ENCODE measurements at regions not wholly inside any gene's neighbourhood (a gene's known extent, or its start where the extent isn't known, plus 50 kb on each side); places are given as distances from the start of the nearest gene placed in this dataset.

DNA sequence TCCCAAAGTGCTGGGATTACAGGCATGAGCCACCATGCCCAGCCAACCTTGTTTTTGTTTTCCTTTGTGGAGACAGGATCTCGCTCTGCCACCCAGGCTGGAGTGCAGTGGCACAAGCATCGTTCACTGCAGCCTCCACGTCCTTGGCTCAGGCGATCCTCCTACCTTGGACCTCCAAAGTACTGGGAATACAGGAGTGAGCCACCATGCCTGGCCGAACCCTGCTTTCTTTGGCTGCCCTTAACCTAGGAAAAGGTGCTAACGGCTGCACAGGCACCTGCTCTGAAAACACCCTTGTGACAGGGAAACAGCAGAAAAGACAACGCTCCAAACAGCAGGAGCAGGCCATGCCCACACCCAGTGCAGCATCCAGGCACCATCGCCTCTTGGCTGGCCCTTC is 71.9 kb downstream of the OAT start:
- in situ Hi-C loops (cut with MboI; ENCODE audit: low pct_unique_long_range_greater_than_20kb, low sequenced_read_pairs): no loop called here
- DNase-seq: no peak

DNA sequence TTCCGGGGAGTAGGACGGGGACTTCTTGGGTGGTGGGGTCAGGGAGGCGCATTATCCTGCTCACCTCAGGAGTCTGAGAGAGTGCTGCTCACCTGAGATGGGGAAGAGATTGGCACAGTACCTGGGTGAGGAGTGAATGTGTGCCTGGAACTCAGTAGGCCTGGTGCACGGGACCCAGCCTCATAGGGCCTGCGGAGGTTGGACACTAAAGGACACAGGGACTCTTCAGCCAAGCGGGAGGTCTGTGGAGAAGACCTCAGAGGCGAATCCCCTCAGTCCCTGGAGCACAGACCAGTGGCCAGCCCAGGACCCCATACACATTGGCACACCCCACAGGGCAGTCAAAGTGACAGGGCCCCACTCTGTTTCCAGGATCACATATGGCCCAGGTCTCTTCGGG is 73.2 kb downstream of the OAT start:
- no peak for DNase-seq

DNA sequence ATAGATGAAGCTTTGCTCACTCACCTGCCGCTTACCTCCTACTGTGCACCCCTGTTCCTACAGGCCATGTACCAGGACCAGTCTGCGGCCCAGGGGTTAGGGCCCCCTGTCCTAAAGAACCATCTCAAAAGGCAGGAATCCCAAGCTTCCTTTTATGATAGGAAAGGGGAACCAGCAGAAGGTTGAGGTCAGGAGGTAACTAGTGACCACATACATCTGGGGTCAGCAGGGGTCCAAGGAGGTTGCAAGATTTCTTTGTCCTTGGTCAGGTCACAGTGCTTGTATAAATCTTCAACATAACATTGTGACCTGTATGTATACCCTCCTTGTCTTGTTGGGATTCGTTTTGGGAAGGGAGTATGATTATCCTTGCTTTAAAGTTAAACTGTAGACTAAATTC is 73.8 kb downstream of the OAT start:
- in situ Hi-C loops (cut with MboI; ENCODE audit: low pct_unique_long_range_greater_than_20kb, low sequenced_read_pairs): no loop called here
- no peak for DNase-seq

More for the DNA sequence above, 73.2 kb downstream of the OAT start:
- in situ Hi-C loops (cut with MboI; ENCODE audit: low pct_unique_long_range_greater_than_20kb, low sequenced_read_pairs): no loop called here

DNA sequence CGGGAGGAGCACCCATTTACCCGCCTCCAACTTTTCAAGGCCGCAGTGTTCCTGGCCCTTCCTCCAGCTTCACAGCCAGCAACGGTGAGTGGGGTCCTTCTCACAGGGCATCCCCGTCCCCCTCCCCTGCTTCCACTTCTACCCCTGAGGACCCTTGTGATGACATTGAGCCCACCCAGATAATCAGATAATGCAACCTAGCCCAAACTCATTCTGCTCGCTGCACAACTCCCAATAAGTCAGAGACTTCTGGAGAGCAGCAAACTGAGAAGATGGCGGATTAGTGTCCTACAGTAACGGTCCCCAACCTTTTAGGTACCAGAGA is 74.5 kb downstream of the OAT start:
- DNase-seq: no peak
- in situ Hi-C loops (cut with MboI; ENCODE audit: low pct_unique_long_range_greater_than_20kb, low sequenced_read_pairs): no loop called here

DNA sequence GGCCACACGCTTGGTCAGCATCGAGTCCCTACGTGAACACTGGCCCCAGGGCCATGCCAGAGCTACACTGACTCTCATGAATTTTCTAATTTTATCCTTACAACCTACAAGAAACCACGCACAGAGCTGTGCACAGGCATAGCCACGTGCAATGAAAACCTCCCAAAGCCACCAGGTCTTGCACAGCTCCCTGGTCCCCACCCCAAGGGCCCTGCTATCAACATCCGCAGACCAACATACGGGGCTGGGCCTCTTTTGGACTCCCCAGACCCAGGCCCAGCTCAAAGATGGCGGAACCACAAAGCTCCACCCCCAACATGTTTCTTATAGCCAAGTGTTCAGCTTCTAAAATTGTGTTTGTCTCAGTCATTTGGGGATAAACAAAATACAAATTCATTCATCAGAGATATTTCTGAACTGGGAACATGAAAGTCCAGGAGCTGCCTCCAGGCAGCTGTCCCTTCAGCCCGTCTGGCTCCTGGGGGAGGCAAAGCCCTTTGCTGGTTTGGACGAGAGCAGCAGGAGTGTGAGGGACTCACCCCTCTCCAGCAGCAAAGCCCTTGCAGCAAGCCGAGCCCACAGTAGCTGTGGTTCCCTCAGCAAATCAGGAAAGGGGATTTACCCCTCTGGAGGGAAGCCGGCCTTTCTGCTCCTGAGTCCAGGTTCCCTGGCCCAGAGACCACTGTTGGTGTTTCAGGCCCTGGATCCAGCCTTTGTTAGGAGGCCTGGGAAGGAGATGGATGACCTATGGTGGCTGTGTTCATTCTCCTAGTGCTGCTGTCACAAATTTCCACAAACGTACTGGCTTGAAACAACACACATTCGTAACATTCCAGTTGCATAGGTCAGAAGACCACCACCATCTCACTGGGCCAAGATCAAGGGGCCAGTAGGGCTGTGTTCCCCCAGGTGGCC is 75.1 kb downstream of the OAT start:
- in situ Hi-C loops (cut with MboI; ENCODE audit: low pct_unique_long_range_greater_than_20kb, low sequenced_read_pairs): no loop called here
- no peak for DNase-seq

DNA sequence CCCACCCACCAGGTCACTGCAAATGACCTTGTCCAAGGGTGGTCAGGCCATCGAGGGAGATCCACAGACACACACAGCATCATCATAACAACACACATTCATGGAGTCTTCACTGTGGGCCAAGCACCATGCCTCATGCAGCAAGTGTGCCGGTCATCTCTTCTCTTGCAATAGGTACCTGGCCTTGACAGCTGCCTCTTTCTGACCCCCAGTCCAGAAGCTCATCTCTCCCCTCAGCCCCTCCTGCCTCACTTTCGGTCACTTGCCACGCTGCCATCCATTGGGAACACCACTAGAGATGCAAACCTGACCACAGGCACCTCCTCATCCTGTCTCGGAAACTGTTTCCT is 75.9 kb downstream of the OAT start:
- in situ Hi-C loops (cut with MboI; ENCODE audit: low pct_unique_long_range_greater_than_20kb, low sequenced_read_pairs): no loop called here
- no peak for DNase-seq

DNA sequence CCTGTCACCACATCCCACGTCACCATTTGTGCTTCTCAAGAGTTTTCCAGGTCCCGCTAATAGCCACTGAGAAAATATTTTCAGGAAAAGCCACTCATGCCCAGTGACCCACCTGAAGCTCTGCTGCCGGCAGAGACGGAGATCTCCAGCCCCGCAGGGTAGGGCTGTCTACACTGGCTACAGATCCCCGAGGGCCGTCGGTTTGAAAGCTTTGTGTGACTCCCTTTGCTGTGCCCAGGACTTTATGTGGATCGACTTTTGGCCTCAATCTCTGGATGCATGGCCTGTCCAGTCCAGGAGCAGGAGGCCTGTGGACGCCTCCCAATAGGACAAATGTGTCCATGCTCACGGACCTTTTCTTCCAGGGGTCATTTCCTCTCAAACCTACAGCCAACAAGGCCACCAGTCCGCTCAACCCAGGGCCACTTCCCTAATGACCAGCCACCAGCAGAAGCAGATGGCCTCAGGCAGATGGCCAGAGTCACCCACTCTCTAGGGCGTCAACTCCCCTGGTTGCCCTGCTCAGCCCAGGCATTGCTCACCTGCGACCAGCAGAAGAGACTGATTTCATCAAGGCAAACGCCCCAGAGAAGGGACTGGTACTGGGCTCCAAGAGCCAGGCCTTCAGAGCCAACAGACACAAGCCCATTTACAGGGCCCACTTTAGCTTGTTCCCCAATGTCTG is 76.4 kb downstream of the OAT start:
- in situ Hi-C loops (cut with MboI; ENCODE audit: low pct_unique_long_range_greater_than_20kb, low sequenced_read_pairs): no loop called here
- no peak for DNase-seq

DNA sequence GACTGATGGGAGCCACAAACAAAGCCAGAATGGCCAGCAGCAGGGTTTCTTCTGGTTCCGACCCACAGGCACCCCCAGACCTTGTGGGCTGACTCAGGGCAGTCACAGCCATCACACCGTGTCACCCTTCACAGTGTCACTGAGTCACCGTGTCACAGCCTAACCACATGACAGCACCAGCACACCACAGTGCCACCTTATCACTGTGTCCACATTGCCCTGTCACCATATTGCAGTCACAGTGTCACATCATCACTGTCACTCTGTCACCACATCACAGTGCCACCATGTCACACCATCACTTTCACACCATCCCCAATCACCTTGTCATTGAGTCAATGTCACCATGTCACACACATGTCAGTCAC is 77.0 kb downstream of the OAT start:
- in situ Hi-C loops (cut with MboI; ENCODE audit: low pct_unique_long_range_greater_than_20kb, low sequenced_read_pairs): no loop called here
- no peak for DNase-seq

DNA sequence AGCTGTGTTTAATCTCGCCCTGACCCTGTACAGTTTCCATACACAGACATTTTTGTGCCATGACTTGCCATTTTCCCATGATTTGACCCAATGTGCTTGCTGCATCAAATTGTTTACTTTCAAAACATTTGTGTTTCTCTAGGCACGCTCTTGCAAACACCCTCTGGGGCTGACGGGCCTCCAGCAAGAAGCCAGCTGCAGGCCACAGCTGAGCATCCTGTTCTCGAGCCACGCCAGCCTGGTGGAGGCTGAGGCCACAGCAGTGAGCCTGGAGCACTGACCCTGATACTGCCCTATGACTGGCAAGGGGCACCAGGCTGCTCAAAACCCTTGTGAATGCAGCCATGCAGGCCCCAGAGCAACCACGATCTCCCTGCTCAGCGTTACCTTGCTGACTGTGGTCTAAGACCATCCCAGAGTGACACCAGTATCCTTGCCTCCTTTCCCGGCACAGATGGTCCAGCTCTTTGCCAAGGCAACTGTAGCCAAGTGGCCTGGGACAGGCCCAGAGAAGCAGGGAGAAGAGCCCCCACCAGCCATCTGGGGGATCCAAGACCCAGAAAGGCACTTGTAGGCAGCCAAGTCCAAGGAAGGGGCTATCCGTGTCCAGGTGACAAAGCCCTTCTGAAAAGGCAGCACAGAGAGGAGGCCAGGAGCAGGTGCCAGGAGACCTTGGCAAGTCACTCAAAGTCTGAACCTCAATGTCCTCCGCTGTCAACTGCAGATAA is 78.5 kb downstream of the OAT start:
- in situ Hi-C loops (cut with MboI; ENCODE audit: low pct_unique_long_range_greater_than_20kb, low sequenced_read_pairs): no loop called here
- DNase-seq: no peak

DNA sequence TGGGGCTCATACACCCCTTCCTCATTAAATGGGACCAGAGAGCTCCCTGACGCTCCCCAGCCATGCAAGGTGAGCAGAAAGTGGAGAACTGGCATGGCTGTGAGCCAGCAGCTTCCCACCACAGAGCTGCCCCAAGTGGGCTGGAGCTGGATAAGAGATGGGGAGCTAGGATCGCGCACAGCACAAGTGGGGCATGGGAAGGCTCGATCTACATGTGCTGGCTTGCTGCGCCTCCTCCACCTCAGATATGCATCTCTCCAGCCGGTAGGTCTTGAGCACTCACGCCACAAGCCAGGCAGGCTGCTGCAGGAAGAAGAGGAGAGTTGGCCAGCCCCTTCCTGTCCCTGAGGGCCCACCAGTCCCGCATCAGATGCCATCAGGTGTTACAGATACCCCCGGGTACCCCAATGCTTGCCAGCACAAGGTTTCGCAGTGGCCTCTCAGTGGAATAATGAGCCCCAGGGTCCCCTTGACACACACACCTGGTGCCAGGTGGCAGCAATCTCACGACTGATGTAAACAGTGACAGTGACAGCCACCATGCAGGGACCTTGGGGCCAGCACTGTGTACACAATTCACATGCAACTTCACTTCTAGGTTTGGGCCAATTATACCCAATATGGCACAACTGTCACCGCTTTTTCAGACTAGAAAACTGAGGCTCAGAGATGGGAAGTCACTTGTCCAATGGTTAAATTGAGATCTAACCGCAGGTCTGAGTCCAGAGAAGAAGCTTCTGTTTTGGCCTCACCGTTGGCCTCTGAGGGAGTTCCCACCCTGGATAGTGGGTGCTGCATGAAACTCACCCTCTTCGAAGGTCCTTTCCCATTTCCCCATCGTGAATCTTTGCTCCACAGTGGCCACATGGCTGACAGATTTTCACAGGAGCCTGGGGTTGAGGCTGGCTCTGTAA is 79.3 kb downstream of the OAT start:
- in situ Hi-C loops (cut with MboI; ENCODE audit: low pct_unique_long_range_greater_than_20kb, low sequenced_read_pairs): no loop called here
- DNase-seq: no peak

DNA sequence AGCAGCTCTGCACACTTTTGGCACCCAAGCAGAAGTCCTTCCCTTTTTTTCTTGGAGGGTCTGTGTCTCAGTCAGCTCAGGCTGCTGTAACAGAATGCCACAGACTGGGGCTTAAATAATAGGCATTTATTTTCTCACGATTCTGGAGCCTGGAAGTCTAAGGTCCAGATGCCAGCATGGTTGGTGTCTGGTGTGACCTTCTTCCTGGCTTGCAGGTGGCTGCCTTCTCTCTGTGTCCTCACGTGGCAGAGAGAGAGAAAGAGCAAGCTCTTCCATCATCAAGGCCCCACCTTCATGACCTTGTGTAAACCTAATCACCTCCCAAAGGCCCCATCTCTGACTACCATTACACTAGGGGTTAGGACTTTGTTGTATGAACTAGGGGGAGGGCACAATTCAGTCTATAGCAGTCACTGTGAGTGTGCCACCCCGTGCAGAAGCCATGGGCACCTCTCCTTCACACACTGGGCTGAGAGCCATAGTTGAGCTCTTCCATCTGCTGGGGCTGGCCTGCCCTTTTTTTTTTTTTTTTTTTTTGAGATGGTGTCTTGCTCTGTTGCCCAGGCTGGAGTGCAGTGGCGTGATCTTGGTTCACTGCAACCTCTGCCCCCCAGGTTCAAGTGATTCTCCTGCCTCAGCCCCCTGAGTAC is 80.3 kb downstream of the OAT start:
- in situ Hi-C loops (cut with MboI; ENCODE audit: low pct_unique_long_range_greater_than_20kb, low sequenced_read_pairs): no loop called here
- no peak for DNase-seq

DNA sequence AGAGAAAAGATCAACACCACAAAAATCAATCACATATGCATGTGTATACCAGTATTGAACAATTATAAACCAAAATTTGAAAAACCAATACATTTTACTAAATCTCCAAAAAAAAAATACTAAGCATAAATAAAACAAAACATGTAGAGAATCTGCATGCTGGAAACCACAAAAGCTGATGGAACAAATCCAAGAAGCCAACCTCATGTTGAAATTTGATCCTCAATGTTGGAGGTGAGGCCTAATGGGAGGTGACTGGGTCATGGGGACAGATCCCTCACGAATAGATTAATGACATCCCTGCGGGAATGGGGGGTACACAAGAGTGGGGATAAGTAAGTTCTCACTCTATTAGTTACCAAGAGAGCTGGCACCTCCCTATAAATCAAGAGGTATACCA is 82.5 kb downstream of the OAT start:
- in situ Hi-C loops (cut with MboI; ENCODE audit: low pct_unique_long_range_greater_than_20kb, low sequenced_read_pairs): no loop called here
- DNase-seq: no peak

DNA sequence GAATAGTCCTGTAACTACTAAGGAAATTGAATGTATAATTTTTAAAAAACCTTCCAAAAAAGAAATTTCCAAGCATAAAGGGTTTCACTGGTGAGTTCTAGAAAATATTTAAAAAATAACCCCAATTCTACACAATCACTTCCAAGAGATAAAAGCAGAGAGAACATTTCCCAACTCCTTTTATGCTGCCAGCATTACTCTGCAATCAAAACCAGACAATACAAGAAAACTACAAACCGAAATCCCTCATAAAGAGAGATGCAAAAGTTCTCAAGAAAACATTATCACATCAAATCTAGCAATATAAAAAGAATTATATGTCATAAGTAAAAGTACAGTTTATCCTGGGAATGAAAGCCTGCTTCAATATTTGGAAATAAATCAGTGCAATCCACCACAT is 84.8 kb downstream of the OAT start:
- no peak for DNase-seq

DNA sequence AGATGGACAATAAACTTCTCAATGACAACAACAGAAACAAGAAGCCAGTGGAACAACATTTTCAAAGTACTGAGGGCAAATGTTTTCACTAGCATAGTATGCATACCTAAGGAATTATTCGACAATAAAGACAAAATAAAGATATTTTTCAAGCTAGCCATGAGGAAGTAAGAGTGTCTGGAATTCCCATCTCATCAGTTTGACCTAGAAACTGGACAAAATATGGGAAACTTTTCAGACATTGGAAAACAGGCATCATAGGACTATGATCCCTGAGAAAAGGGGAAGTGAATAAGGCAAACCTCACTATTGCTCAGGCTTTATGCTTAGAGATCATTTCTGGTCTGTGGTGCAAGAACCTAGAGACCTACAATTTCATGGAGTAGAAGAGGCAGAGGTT is 86.3 kb downstream of the OAT start:
- in situ Hi-C loops (cut with MboI; ENCODE audit: low pct_unique_long_range_greater_than_20kb, low sequenced_read_pairs): no loop called here
- DNase-seq: no peak

More for the DNA sequence above, 84.8 kb downstream of the OAT start:
- in situ Hi-C loops (cut with MboI; ENCODE audit: low pct_unique_long_range_greater_than_20kb, low sequenced_read_pairs): no loop called here

DNA sequence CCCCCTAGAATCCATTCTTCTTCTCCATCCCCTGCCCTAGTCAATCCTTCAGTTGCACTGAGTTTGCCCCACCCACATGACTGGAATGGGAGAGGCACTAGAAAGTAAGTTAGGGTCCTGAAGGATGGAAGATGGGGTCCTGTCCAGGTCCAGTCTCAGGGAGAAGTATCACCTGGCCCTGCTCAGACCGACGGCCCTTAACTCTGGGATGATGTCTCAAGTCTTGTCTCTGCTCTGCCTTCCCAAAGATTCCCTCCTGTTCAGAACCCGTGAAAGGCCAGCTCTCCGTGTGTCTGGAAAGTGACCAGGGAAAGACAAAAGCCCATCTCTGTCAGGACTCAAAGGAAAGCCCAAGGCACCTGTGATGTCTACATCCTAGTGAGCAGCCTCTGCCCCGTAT is 88.8 kb downstream of the OAT start:
- in situ Hi-C loops (cut with MboI; ENCODE audit: low pct_unique_long_range_greater_than_20kb, low sequenced_read_pairs): no loop called here
- no peak for DNase-seq

DNA sequence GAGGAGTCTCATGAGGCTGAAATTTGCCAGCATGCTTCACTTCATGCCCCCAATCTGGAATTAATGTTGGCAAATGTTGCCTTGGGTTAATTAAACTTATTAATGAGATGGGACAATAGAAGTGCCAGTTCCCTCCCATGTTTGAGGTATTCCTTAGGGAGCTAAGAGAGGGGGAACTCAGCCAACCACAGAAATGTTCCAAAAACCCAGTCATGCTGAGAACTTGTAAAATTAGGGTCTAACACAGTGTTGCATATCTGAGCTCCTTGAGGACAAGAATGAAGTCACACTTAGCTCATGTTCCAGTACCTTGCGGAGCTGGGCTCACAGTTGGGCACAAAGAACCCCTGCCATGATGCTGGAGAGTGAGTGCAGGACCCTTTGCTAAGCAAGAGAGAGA is 89.4 kb downstream of the OAT start:
- in situ Hi-C loops (cut with MboI; ENCODE audit: low pct_unique_long_range_greater_than_20kb, low sequenced_read_pairs): no loop called here
- DNase-seq: no peak

DNA sequence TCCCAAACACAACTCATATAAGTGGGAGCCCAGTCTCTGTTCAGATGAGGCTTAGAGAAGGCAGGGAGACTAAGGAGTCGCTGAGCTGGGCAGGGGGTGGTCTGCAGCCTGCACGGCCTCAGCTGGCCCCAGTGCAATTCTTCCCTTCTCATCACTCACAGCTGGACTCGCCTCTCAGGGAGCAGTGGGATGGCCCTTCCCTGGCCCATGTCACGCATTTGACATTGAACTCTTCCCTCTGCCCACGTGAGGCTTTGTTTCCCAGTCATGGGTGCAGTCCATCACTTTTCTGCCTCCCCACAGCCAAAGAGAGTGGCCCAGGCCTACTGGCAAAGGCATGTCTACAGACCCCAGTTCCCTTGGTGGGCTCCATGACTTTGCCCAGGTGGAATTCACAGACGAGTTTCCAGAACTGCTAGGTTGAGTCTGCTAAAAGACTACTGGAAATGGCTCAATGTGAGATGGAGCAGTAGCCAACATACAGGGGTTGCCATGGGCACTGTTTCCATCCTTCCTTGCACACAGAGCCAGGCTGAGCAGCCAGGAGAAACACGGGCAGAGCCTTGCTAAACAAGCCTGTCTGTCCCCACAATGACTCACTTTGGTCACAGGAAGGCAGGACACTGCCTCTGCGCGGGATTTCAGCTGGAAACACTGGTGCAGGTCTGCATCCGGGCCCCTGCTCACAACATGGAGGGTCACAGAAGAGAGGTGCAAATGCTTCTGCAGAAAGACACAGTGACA is 90.1 kb downstream of the OAT start:
- in situ Hi-C loops (cut with MboI; ENCODE audit: low pct_unique_long_range_greater_than_20kb, low sequenced_read_pairs): no loop called here
- DNase-seq: no peak

DNA sequence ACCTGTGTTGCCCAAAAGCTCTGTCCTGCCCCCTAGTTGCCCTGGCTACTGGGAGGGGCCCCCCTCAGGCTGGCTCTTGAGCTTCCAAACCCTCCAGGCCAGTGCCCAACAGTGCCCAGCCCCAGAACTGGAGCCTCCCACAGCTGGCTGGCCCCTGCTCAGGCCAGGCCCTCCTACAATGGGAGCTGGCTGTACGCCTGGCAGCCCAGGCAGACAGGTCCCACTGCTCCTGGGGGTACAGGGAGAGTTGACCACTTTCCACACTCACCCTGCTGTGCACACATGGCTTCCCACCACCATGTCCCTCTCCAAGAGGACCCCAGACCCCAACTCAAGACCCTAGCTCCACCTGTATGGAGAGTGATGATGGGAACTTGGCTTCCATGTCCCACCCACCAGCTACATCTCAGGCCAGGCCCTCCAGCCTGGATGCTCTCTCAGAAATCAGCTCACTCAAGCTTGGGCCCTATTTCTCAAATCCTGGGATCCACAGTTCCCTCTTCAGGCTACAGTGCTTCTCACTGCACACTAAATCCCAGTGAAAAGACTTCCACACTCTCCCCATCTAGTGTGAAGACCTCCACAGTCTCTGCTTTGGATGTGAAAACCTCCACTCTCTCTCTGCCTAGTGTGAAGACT is 92.6 kb downstream of the OAT start:
- no peak for DNase-seq
- in situ Hi-C loops (cut with MboI; ENCODE audit: low pct_unique_long_range_greater_than_20kb, low sequenced_read_pairs): no loop called here

Data from KBM-7 (cell line).